Amniotic epithelial cell (primary cell): ENCODE measurements at regions not wholly inside any gene's neighbourhood (a gene's known extent, or its start where the extent isn't known, plus 50 kb on each side); places are given as distances from the start of the nearest gene placed in this dataset.
"Not testable (repeated sequence)": the region's sequence is repeated elsewhere in the genome, so short reads cannot be mapped to it uniquely, and the experiment has no call there.

Source experiments
- DNase-seq: peaks from one replicate; pipeline ENCODE4 v3.0.0-alpha.2; 2010; ENCODE audit warnings: low read depth

GRCh38 chr10:64332551-64332950, 811.4 kb downstream of the REEP3 start:
- DNase-seq: no peak

GRCh38 chr10:64334084-64334483, 812.9 kb downstream of the REEP3 start:
- DNase-seq: no peak

GRCh38 chr10:64344211-64344610, 823.0 kb downstream of the REEP3 start:
- DNase-seq: no peak

- DNase-seq: no peak
These were observed 824.7 kb downstream of the REEP3 start for GRCh38 chr10:64345856-64346255.

- no peak for DNase-seq
These were observed 825.2 kb downstream of the REEP3 start for GRCh38 chr10:64346389-64346788.

- DNase-seq: no peak
These were observed 829.5 kb downstream of the REEP3 start for GRCh38 chr10:64350665-64351064.

GRCh38 chr10:64358907-64359306, 837.7 kb downstream of the REEP3 start:
- DNase-seq: no peak

- DNase-seq: not testable (repeated sequence)
These were observed 839.0 kb downstream of the REEP3 start for GRCh38 chr10:64360240-64360639.

GRCh38 chr10:64363687-64364086, 842.5 kb downstream of the REEP3 start:
- no peak for DNase-seq

GRCh38 chr10:64365663-64366062, 844.5 kb downstream of the REEP3 start:
- DNase-seq: no peak

GRCh38 chr10:64368298-64368697, 847.1 kb downstream of the REEP3 start:
- DNase-seq: no peak

GRCh38 chr10:64369885-64370773, 848.9 kb downstream of the REEP3 start:
- DNase-seq: no peak

GRCh38 chr10:64374346-64374745, 853.1 kb downstream of the REEP3 start:
- DNase-seq: no peak

- DNase-seq: no peak
These were observed 855.0 kb downstream of the REEP3 start for GRCh38 chr10:64376167-64376566.

- DNase-seq: no peak
These were observed 858.7 kb downstream of the REEP3 start for GRCh38 chr10:64379898-64380297.

- DNase-seq: no peak
These were observed 864.2 kb downstream of the REEP3 start for GRCh38 chr10:64385355-64385754.

GRCh38 chr10:64394744-64395143, 873.5 kb downstream of the REEP3 start:
- no peak for DNase-seq

GRCh38 chr10:64396105-64396708, 875.0 kb downstream of the REEP3 start:
- no peak for DNase-seq

- DNase-seq: no peak
These were observed 875.9 kb downstream of the REEP3 start for GRCh38 chr10:64397125-64397524.

GRCh38 chr10:64408391-64409183, 887.4 kb downstream of the REEP3 start:
- no peak for DNase-seq

GRCh38 chr10:64409349-64409748, 888.1 kb downstream of the REEP3 start:
- DNase-seq: no peak

GRCh38 chr10:64416011-64416410, 894.8 kb downstream of the REEP3 start:
- no peak for DNase-seq

- no peak for DNase-seq
These were observed 898.3 kb downstream of the REEP3 start for GRCh38 chr10:64419461-64419860.
